HepG2 (cell line): ENCODE measurements at regions not wholly inside any gene's neighbourhood (a gene's known extent, or its start where the extent isn't known, plus 50 kb on each side); places are given as distances from the start of the nearest gene placed in this dataset.

ENCODE experiments used
- GLI4 ChIP-seq: sonication (generic); formaldehyde crosslinking; IDR thresholded peaks from 2 replicates; pipeline ENCODE4 v1.5.1; 2020; ENCODE audit warnings: missing genetic modification reagents, mild to moderate bottlenecking, moderate library complexity, borderline replicate concordance
- HNF4A ChIP-seq: sonication (generic); formaldehyde crosslinking; IDR thresholded peaks from 2 replicates; pipeline ENCODE4 v1.4.0; 2020; ENCODE audit warnings: missing genetic modification reagents
- KLF16 ChIP-seq, 2 experiments: sonication (generic) in 1 of 2; formaldehyde crosslinking in 1 of 2; IDR thresholded peaks; 2 replicates each; pipeline versions ENCODE4 v1.6.1 to v1.8.0; 2016 to 2023; ENCODE audit warnings: missing genetic modification reagents in 2 of 2, missing compliant biosample characterization in 1 of 2
- MEF2D ChIP-seq: sonication (generic); formaldehyde crosslinking; IDR thresholded peaks from 2 replicates; pipeline ENCODE4 v1.5.1; 2020; ENCODE audit warnings: mild to moderate bottlenecking, missing genetic modification reagents
- NR2F6 ChIP-seq, 2 experiments: IDR thresholded peaks; 2 replicates each; pipeline ENCODE4 v1.6.1; 2016; ENCODE audit warnings: antibody characterized with exemption in 1 of 2, mild to moderate bottlenecking in 1 of 2
- PHF21A ChIP-seq: sonication (generic); formaldehyde crosslinking; IDR thresholded peaks from 2 replicates; pipeline ENCODE4 v1.5.0; 2020; ENCODE audit warnings: mild to moderate bottlenecking, missing genetic modification reagents
- RARA ChIP-seq: IDR thresholded peaks from 2 replicates; pipeline ENCODE4 v1.6.1; 2016; ENCODE audit warnings: missing genetic modification reagents, missing compliant biosample characterization
- SALL2 ChIP-seq: sonication (generic); formaldehyde crosslinking; IDR thresholded peaks from 2 replicates; pipeline ENCODE4 v1.8.1; 2023; ENCODE audit warnings: mild to moderate bottlenecking, missing genetic modification reagents, inconsistent platforms
- SMYD3 ChIP-seq: sonication (generic); formaldehyde crosslinking; IDR thresholded peaks from 2 replicates; pipeline ENCODE4 v1.8.1; 2023; ENCODE audit warnings: mild to moderate bottlenecking, missing genetic modification reagents
- ZFAT ChIP-seq: sonication (generic); formaldehyde crosslinking; conservative IDR thresholded peaks from 2 replicates; pipeline ENCODE4 v1.8.1; 2023; ENCODE audit warnings: missing genetic modification reagents, inconsistent platforms
- ZFP90 ChIP-seq: sonication (generic); formaldehyde crosslinking; IDR thresholded peaks from 2 replicates; pipeline ENCODE4 v1.8.0; 2022; ENCODE audit warnings: missing genetic modification reagents, mild to moderate bottlenecking, inconsistent platforms, borderline replicate concordance
- ZNF264 ChIP-seq: sonication (generic); formaldehyde crosslinking; IDR thresholded peaks from 2 replicates; pipeline ENCODE4 v1.4.0; 2020; ENCODE audit warnings: missing genetic modification reagents
- ZNF652 ChIP-seq: IDR thresholded peaks from 2 replicates; pipeline ENCODE4 v1.6.1; 2016; ENCODE audit warnings: low read depth, borderline replicate concordance
- ZNF720 ChIP-seq: sonication (generic); formaldehyde crosslinking; IDR thresholded peaks from 2 replicates; pipeline ENCODE4 v1.4.0; 2020; ENCODE audit warnings: missing genetic modification reagents
- TF ChIP-seq, protein P1 (sequence below): sonication (generic); formaldehyde crosslinking; conservative IDR thresholded peaks from 2 replicates; pipeline ENCODE4 v1.4.0; 2020; ENCODE audit warnings: missing genetic modification reagents
- TF ChIP-seq, protein P2 (sequence below): sonication (generic); formaldehyde crosslinking; IDR thresholded peaks from 2 replicates; pipeline ENCODE4 v1.4.0; 2020; ENCODE audit warnings: missing genetic modification reagents
- TF ChIP-seq, protein P3 (sequence below): sonication (generic); formaldehyde crosslinking; IDR thresholded peaks from 2 replicates; pipeline ENCODE4 v1.5.0; 2020; ENCODE audit warnings: missing genetic modification reagents

GRCh38 chr20:53676519-53676822, 82.8 kb upstream of the ZNF217 start (continued):
- peak; percentile 72 for TF ChIP-seq RARA (CRISPR knock-in tag)
- TF ChIP-seq KLF16 (CRISPR knock-in tag; IDR thresholded peaks at IDR 0.05), result no peak
- no peak for TF ChIP-seq ZNF720
- no peak for TF ChIP-seq GLI4 (CRISPR knock-in tag)
- TF ChIP-seq, protein P1, sequence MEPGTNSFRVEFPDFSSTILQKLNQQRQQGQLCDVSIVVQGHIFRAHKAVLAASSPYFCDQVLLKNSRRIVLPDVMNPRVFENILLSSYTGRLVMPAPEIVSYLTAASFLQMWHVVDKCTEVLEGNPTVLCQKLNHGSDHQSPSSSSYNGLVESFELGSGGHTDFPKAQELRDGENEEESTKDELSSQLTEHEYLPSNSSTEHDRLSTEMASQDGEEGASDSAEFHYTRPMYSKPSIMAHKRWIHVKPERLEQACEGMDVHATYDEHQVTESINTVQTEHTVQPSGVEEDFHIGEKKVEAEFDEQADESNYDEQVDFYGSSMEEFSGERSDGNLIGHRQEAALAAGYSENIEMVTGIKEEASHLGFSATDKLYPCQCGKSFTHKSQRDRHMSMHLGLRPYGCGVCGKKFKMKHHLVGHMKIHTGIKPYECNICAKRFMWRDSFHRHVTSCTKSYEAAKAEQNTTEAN, result peak; percentile 56; the same call in 1 of the 2 replicates
- TF ChIP-seq ZNF652 (CRISPR knock-in tag), result peak; percentile 58
- TF ChIP-seq PHF21A (CRISPR knock-in tag), result 0 out of 2 replicates have a peak, but pooled peaks have one; percentile 2
- TF ChIP-seq ZFP90 (CRISPR knock-in tag), result peak; percentile 71; the same call in 1 of the 2 replicates
- 0 out of 2 replicates have a peak, but pooled peaks have one; percentile 43 for TF ChIP-seq ZFAT (CRISPR knock-in tag)
- TF ChIP-seq, protein P2, sequence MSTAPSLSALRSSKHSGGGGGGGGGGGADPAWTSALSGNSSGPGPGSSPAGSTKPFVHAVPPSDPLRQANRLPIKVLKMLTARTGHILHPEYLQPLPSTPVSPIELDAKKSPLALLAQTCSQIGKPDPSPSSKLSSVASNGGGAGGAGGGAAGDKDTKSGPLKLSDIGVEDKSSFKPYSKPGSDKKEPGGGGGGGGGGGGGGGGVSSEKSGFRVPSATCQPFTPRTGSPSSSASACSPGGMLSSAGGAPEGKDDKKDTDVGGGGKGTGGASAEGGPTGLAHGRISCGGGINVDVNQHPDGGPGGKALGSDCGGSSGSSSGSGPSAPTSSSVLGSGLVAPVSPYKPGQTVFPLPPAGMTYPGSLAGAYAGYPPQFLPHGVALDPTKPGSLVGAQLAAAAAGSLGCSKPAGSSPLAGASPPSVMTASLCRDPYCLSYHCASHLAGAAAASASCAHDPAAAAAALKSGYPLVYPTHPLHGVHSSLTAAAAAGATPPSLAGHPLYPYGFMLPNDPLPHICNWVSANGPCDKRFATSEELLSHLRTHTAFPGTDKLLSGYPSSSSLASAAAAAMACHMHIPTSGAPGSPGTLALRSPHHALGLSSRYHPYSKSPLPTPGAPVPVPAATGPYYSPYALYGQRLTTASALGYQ (CRISPR knock-in tag), result 0 out of 2 replicates have a peak, but pooled peaks have one; percentile 9
- TF ChIP-seq NR2F6 (IDR thresholded peaks at IDR 0.05), result peak; percentile 76
- peak; percentile 69; the same call in 1 of the 2 replicates for TF ChIP-seq NR2F6 (CRISPR knock-in tag; IDR thresholded peaks at IDR 0.05)
- 0 out of 2 replicates have a peak, but pooled peaks have one; percentile 40 for TF ChIP-seq SALL2 (CRISPR knock-in tag)
- 0 out of 2 replicates have a peak, but pooled peaks have one; percentile 50 for TF ChIP-seq SMYD3 (CRISPR knock-in tag)
- TF ChIP-seq ZNF264 (CRISPR knock-in tag), result 0 out of 2 replicates have a peak, but pooled peaks have one; percentile 36
- TF ChIP-seq, protein P3, sequence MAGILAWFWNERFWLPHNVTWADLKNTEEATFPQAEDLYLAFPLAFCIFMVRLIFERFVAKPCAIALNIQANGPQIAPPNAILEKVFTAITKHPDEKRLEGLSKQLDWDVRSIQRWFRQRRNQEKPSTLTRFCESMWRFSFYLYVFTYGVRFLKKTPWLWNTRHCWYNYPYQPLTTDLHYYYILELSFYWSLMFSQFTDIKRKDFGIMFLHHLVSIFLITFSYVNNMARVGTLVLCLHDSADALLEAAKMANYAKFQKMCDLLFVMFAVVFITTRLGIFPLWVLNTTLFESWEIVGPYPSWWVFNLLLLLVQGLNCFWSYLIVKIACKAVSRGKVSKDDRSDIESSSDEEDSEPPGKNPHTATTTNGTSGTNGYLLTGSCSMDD, result 0 out of 2 replicates have a peak, but pooled peaks have one; percentile 8
- TF ChIP-seq MEF2D (CRISPR knock-in tag), result no peak
- TF ChIP-seq HNF4A, result peak; percentile 49; the same call in 1 of the 2 replicates
